Smooth muscle cell (in vitro differentiated cells): ENCODE measurements at regions not wholly inside any gene's neighbourhood (a gene's known extent, or its start where the extent isn't known, plus 50 kb on each side); places are given as distances from the start of the nearest gene placed in this dataset.

Experiments
- DNase-seq: peaks from one replicate; lab custom pipeline; 2025; ENCODE audit not compliant: unreplicated experiment; lab: John Stamatoyannopoulos, UW
- H2AFZ ChIP-seq: fragments of 200-600 bp; sonication (generic); 2 replicates; pipeline ENCODE4 v1.6.0; 2016; ENCODE audit warnings: antibody characterized with exemption, low read depth, mild to moderate bottlenecking
- H3F3A ChIP-seq: fragments of 200-600 bp; sonication (generic); 2 replicates; pipeline ENCODE4 v1.6.0; 2017; ENCODE audit warnings: antibody characterized with exemption, low read depth
- H3K27ac ChIP-seq: fragments of 200-600 bp; sonication (generic); 2 replicates; pipeline ENCODE4 v1.5.1; 2016; ENCODE audit warnings: low read depth, mild to moderate bottlenecking
- H3K27me3 ChIP-seq: fragments of 200-600 bp; sonication (generic); 2 replicates; pipeline ENCODE4 v1.6.1; 2016; ENCODE audit warnings: low read depth, mild to moderate bottlenecking
- H3K36me3 ChIP-seq: fragments of 200-600 bp; sonication (generic); 2 replicates; pipeline ENCODE4 v1.5.1; 2016; ENCODE audit warnings: low read depth
- H3K4me1 ChIP-seq: fragments of 200-600 bp; sonication (generic); 2 replicates; pipeline ENCODE4 v1.5.1; 2016; ENCODE audit warnings: low read depth
- H3K4me2 ChIP-seq: fragments of 200-600 bp; sonication (generic); 2 replicates; pipeline ENCODE4 v1.6.0; 2016; ENCODE audit warnings: mild to moderate bottlenecking
- H3K4me3 ChIP-seq: fragments of 200-600 bp; sonication (generic); 2 replicates; pipeline ENCODE4 v1.5.1; 2016; ENCODE audit warnings: mild to moderate bottlenecking
- H3K79me2 ChIP-seq: fragments of 200-600 bp; sonication (generic); 2 replicates; pipeline ENCODE4 v1.6.0; 2016; ENCODE audit warnings: low read depth, mild to moderate bottlenecking
- H3K9ac ChIP-seq: fragments of 200-600 bp; sonication (generic); 2 replicates; pipeline ENCODE4 v1.6.0; 2016; ENCODE audit warnings: low read depth
- H3K9me3 ChIP-seq: fragments of 200-600 bp; sonication (generic); replicated peaks from 2 replicates; pipeline ENCODE4 v1.5.1; 2016; ENCODE audit warnings: low read depth
- H4K20me1 ChIP-seq: fragments of 200-600 bp; sonication (generic); 2 replicates; pipeline ENCODE4 v1.6.0; 2016; ENCODE audit warnings: low read depth
- WGBS: methylation state at CpG from one replicate; pipeline ENCODE4 v1.1.7; 2016; ENCODE audit warnings: low lambda C conversion rate; 5-methylcytosine and 5-hydroxymethylcytosine counted together
- TF ChIP-seq, protein P1 (sequence below): fragments of 200-600 bp; sonication (generic); IDR thresholded peaks from 2 replicates; pipeline ENCODE4 v1.5.1; 2017; ENCODE audit warnings: borderline replicate concordance, mild to moderate bottlenecking, antibody characterized with exemption; ENCODE audit not compliant: insufficient read depth, poor library complexity, severe bottlenecking

GRCh38 chr5:125004009-125004408 lies 257.6 kb upstream of the ZNF608 start:
- Histone ChIP-seq H3K27ac (no peak overlapping the region), H3K36me3 (no peaks in the 10 kb centered on the region), H3K4me2 (no peak overlapping the region), H3K27me3 (no peaks in the 10 kb centered on the region), H3K79me2 (no peaks in the 10 kb centered on the region), H2AFZ (no peak overlapping the region), H3F3A (no peaks in the 10 kb centered on the region), H4K20me1 (no peaks in the 10 kb centered on the region), H3K9me3 (no peaks in the 10 kb centered on the region), H3K4me3 (no peak overlapping the region), H3K9ac (no peak overlapping the region), H3K4me1 (peaks cover 44% of the 10 kb centered on the region)
- DNase-seq = no peak
- TF ChIP-seq, protein P1, sequence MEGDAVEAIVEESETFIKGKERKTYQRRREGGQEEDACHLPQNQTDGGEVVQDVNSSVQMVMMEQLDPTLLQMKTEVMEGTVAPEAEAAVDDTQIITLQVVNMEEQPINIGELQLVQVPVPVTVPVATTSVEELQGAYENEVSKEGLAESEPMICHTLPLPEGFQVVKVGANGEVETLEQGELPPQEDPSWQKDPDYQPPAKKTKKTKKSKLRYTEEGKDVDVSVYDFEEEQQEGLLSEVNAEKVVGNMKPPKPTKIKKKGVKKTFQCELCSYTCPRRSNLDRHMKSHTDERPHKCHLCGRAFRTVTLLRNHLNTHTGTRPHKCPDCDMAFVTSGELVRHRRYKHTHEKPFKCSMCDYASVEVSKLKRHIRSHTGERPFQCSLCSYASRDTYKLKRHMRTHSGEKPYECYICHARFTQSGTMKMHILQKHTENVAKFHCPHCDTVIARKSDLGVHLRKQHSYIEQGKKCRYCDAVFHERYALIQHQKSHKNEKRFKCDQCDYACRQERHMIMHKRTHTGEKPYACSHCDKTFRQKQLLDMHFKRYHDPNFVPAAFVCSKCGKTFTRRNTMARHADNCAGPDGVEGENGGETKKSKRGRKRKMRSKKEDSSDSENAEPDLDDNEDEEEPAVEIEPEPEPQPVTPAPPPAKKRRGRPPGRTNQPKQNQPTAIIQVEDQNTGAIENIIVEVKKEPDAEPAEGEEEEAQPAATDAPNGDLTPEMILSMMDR = no peak
- 97% methylated on average over 5 of the region's 5 CpGs for WGBS

DNA sequence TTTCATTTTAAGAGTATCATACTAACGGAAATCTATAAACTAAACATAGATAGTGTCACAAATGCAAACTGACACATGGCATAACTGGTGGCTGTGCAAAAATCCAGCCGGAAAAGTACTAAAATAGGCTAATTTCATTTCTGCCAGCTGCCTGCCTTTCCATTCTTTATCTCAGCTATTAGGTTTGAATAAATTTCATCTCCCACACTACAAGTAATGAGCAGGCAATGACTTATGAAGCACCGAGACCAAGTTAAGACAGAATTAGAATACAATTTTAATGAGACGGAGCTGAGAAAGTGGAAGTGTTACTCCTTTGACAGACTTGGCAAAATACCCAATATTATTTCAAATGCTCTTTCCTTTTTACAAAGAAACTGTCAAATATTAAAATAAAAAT lies 258.8 kb upstream of the ZNF608 start:
- no peaks in the 10 kb centered on the region for H3K79me2 ChIP-seq
- H3K4me1 ChIP-seq = peaks cover 44% of the 10 kb centered on the region
- H2AFZ ChIP-seq = no peak overlapping the region
- no peaks in the 10 kb centered on the region for H3F3A ChIP-seq
- H3K36me3 ChIP-seq = no peaks in the 10 kb centered on the region
- no peak overlapping the region for H3K4me2 ChIP-seq
- H3K27ac ChIP-seq = no peak overlapping the region
- no peaks in the 10 kb centered on the region for H4K20me1 ChIP-seq
- no peaks in the 10 kb centered on the region for H3K9me3 ChIP-seq
- no peak for DNase-seq
- no peaks in the 10 kb centered on the region for H3K27me3 ChIP-seq
- no peak overlapping the region for H3K4me3 ChIP-seq
- no peak overlapping the region for H3K9ac ChIP-seq
- WGBS = 90% methylated on average over 4 of the region's 4 CpGs
- TF ChIP-seq, protein P1 = no peak

DNA sequence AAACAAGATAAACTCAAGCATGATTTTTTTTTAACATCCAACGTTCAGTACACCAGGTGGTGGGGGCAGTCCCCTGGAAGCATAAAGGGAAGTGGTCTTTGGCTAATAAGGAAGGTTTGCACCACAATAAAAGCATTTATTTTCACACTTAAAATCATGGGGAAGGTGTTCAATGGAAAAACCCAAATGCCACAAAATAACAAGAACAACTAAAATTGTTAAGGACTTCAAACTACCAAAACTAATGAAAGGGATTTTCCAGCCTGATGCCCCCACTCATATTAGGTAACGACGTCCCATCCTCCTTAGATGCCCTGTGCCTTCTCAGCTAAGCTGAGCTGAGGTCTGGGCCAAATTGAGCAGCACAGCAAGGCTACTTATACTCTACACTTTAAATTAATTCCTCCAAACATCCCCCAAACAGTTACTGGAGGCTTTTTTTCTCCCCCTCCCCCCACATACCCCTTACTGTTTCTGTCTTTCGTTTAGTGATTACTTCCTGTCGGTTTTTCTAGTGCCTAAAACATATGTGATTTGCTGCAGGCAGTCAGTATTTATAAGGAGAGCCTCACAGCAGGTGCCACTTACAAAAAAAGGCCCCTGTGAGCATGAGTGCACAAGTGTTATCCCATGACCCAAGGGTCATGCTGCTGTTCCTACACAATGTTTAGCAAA lies 259.7 kb upstream of the ZNF608 start:
- TF ChIP-seq, protein P1 = no peak
- H2AFZ ChIP-seq = no peak overlapping the region
- no peaks in the 10 kb centered on the region for H3K27me3 ChIP-seq
- 43% methylated on average over 5 of the region's 5 CpGs for WGBS
- H3K79me2 ChIP-seq = no peaks in the 10 kb centered on the region
- no peaks in the 10 kb centered on the region for H3F3A ChIP-seq
- no peaks in the 10 kb centered on the region for H3K9me3 ChIP-seq
- H3K9ac ChIP-seq = no peak overlapping the region
- no peak overlapping the region for H3K27ac ChIP-seq
- no peaks in the 10 kb centered on the region for H3K36me3 ChIP-seq
- DNase-seq = no peak
- H3K4me2 ChIP-seq = no peak overlapping the region
- H3K4me1 ChIP-seq = peaks cover 40% of the 10 kb centered on the region
- H4K20me1 ChIP-seq = no peaks in the 10 kb centered on the region
- H3K4me3 ChIP-seq = no peak overlapping the region

DNA sequence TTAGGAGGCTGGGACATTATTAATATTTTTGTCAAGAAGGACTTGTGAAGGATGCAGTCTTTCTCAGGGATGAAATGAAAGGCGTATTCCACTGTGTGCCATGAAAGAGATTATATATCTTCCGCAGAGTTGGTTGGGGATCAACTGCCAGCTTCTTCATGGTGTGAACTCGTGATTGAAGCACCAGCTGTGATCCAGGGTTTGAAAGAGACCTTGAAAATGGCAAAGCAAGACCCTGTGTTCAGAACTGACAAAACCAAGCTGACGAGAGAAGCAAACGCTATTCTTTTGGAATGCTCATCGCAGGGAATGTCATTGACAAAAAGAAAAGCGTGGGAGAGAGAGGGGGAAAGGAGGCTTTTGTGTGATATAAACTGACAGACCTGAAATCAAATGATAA lies 263.9 kb upstream of the ZNF608 start:
- 89% methylated on average over 7 of the region's 7 CpGs for WGBS
- no peak for DNase-seq
- TF ChIP-seq, protein P1 = no peak

More for the DNA sequence above, 263.9 kb upstream of the ZNF608 start:
- no peaks in the 10 kb centered on the region for H3K79me2 ChIP-seq
- H3K27me3 ChIP-seq = no peaks in the 10 kb centered on the region
- H3K9me3 ChIP-seq = no peaks in the 10 kb centered on the region
- no peak overlapping the region for H3K27ac ChIP-seq
- H3F3A ChIP-seq = no peaks in the 10 kb centered on the region
- H4K20me1 ChIP-seq = no peaks in the 10 kb centered on the region
- no peak overlapping the region for H3K9ac ChIP-seq
- no peak overlapping the region for H3K4me3 ChIP-seq
- H3K36me3 ChIP-seq = no peaks in the 10 kb centered on the region
- H3K4me2 ChIP-seq = no peak overlapping the region
- H2AFZ ChIP-seq = no peak overlapping the region
- H3K4me1 ChIP-seq = peaks cover 13% of the 10 kb centered on the region
